Suppressor macrophage treated with lipopolysaccharide for 4 hours (primary cell): ENCODE measurements at regions not wholly inside any gene's neighbourhood (a gene's known extent, or its start where the extent isn't known, plus 50 kb on each side); places are given as distances from the start of the nearest gene placed in this dataset.

Source experiments
- DNase-seq: peaks from one replicate; pipeline ENCODE4 v3.0.0-alpha.2; 2020

DNA sequence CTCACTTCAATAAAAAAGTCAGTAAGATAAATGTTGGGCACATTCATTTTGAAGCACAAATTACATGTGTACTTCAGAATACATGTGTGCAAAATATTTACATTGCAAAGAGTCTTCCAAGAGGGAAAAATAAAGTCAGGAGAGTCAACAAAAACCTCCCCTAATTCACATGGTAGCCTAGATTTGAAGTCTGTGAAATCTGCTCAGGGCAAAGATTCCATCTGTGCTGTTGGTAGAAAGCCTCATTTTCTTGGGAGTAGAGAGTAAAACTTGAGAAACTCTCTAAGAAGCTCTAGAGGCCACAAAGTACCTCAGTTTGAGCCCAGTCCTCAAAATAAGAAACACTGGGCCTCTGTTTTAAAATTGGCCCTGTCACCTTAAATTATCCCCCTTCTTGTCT is 303.4 kb downstream of the RAB28 start:
- DNase-seq = no peak

DNA sequence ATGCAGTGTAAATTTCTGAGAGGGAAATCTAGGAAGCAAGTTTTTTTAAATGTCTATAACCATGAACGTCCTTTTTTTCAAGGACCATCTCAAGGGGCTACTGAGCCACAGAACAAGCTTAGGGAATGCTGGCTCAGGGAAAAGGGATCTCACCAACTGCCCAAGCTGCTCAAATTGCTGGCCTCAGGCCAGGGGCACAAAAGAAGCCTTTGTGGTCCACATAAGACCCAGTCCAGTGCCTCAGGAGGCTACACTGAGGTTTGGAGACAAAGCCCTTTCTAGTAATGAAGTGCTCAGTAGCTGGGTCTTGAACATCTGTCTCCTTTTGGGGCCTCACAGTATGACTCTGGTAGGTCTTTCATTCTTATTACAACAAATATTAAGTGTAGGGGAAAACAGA is 305.5 kb downstream of the RAB28 start:
- DNase-seq = no peak

DNA sequence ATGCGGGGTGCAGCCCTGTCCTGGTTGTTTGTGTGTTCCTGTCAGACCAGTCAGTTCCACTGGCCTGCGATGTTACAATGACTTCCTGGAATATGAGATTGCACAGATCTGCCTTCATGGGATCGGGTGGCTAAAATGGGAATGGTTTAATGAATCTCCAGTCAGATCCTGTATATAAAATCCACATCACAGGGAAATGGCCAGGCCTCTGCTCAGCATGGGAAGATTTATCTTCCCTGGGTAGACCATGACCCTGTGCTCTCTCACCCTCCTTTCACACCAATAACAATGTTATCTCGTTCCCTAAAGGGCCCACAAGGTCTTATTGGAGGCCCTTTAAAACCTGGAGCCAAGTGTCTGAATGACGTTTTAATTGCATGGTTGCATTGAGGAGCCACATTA is 307.4 kb downstream of the RAB28 start:
- no peak for DNase-seq

GRCh38 chr4:13174926-13175325 is 309.2 kb downstream of the RAB28 start:
- DNase-seq = no peak

DNA sequence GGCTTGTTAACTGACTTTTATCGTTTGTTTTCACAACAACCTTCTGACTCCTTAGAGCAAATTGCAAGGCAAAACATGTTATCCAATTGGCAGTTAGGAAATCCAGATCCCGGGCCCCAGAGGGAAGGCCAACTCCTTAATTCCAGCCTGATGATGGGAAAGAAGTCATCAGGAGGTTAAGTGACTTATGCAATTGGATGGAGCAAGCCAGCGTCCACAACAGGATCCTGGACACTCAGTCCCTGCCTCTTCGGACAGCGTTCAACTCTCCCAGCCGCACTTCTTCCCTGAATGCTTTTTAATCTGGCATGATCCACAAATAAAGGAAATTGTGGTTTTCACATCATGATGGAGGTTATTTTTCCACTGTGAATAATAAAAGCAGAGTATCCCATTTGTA is 310.1 kb downstream of the RAB28 start:
- no peak for DNase-seq

GRCh38 chr4:13171292-13172057 is 312.7 kb downstream of the RAB28 start:
- no peak for DNase-seq

DNA sequence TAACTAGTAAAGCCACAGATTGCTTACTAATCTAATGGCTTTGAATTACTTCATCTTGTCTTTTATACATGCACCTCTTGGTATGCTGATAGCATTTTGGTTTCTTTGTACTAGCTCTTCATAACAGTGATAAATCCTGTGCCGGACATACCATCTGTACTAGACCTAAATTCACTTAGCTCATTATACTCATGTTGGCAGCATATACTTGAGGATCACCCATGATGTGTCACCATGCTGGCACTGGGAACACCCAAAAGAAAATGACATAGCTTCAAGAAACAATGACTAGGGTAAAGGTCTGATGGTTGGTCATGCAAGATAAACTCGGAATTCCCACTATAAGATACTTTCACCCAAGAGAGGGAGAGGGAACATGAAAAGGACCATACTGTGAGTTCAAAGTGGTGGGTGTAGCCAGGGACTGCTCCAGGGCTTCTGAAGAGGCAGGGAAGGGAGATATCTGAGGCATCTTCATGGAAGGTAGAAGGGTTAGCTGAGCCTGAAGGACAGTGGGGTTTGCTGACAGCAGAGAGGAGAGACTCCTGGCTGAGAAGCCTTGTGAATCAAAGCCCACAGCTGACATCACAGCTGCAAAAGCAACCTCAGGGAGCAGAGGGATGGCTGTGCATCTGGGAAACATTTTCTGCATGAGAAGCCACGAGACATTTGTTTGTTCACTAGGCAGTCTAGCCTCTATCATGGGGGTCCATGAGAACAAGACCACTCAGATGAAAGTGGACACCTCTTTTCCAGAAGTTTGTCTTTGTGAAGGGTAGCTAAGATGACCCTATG is 314.2 kb downstream of the RAB28 start:
- DNase-seq = no peak

DNA sequence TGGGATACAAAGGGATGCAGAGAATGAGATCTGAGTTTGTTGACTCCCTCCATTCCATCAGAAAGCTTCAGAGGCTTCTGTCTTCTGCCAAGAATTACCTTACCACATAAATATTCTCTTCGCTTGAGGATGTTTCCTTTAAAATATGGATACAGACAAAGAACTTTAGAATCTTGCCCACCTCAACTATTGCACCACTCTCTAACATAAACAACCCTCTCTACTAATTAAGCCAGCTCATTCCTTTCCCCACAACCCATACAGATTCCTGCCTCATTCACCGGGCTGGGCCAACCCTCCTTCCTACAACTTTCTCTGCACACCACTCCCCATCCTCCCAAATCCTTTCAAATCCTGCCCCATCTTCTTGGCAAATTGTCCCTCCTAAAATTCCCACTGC is 315.8 kb downstream of the RAB28 start:
- DNase-seq = no peak

DNA sequence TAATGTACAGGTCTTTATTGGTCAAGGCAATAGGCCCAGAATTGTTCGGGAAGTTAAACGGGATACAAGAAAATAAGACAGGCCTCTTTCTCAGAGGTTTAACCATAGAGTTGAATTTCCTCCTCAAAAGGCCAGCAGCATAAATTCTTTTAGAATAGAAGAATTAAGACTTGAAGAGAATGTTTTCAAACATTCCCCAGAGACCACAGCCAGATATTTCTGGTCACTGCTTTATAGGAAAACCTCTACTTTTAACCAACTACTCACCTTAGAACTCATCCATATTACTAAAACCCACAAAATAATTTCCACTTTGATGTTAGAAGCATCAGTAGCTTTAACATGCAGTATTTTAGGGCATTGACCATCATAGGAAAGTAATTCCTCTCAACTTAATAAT is 317.9 kb downstream of the RAB28 start:
- DNase-seq = no peak

DNA sequence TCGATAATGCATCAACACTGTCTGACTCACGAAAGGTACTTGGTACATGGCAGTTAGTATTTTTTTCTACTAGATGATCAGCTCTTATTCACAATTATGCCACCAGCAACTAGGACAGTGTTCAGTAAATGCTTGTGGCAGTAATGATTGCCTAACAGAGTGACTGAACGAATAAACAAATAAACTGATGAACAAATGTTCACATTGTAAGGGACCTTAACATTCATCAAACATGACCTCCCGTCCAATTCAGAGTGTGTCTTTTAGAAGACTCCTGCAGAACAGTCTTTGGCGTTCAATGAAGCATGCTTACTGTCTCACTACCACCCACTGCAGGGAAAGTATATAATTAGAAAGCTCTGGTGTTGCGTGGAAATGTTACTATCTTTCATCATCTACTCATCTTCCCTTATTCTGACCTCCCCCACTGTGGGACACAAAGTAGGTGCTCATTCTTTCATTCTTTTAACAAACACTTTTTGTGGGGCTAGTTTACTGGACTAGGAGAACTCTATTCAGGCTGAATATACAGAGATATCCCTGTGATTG is 319.3 kb downstream of the RAB28 start:
- no peak for DNase-seq

DNA sequence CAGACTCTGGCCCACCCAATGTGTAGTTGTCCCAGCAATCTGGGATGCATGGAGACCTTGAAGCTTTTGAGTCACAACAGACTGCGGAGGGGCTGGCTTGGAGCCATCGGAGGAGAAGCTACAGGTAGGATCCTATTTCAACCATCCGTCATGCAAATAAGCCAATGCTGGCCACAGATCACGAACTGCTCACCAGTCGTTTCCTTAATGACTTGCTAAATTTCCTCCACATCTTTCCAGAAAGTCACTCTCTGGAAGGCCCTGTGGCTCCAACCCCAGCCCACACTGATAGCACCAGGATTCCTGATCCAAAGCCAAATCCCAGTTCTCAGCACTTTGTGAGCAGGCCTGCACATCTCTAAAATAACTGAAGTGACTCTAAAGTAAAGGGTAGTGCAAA is 321.3 kb downstream of the RAB28 start:
- DNase-seq = no peak

- no peak for DNase-seq
These were observed 323.2 kb downstream of the RAB28 start for GRCh38 chr4:13160920-13161319.

DNA sequence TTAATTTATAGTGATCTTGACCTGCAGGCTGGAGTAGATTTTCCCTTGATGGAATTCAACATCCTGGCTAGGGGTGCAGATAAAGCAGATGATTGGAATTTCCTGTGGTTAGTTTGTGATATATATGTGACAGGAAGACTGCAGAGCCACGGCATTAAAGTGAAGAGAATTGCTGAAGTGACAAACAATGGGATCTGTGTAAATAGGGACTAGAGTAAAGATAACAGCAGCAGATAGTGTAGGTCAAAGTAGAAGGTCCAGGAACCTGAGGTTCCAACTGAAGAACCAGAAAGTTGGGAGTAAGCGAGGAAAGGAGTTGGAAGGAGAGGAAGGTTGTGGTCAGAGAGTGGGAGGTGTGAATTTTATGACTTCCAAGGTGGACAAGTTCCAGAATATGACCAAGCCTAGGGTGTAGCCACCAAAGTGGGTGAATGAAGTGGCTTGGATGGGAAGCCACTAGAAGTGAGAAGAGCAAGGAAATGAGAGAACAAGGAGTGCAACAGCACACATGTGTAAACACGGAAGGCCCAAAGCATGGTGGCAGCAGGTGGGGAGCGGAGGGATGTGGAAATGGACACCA is 325.0 kb downstream of the RAB28 start:
- no peak for DNase-seq

- no peak for DNase-seq
These were observed 332.9 kb downstream of the RAB28 start for GRCh38 chr4:13151194-13151593.

DNA sequence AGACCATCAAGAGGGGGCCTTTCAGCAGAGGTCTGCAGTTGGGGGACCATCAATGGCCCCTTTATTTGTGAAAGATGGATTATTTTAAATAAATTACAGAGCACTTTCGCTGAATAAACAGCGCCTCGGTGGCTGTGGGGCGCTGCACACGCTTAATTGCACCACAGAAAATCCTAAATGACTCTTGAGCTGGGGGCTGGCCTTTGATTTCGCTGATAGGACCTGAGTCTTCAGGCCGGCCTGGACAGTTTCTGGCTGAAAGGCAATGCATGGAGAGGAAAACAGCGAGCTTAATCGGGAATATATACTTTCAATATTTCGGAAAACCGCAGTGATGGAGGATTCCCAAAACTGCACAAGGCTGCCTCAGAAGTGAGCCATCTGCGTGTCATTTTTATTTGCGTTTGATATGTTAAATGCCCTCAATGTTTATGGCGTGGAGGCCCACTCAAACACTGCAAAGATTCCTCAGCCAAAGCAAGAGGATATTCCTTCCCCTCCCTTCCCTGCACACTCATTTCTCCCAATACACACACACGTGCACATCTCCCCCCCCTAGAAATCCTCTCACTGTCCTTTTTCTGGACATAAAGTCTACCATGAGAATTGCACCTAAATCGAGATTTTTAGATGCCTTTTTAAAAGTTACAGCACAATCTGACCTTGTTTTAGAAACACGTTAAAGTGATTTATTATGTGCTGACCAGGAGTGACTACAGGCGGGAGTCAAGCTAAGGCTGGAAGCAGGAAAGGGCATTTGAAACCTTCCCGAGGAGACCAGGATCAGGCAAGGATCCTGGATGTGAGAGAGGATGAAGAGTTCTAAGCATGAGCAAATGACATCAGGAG is 340.7 kb downstream of the RAB28 start:
- no peak for DNase-seq

GRCh38 chr4:13142726-13143125 is 341.4 kb downstream of the RAB28 start:
- DNase-seq = no peak

DNA sequence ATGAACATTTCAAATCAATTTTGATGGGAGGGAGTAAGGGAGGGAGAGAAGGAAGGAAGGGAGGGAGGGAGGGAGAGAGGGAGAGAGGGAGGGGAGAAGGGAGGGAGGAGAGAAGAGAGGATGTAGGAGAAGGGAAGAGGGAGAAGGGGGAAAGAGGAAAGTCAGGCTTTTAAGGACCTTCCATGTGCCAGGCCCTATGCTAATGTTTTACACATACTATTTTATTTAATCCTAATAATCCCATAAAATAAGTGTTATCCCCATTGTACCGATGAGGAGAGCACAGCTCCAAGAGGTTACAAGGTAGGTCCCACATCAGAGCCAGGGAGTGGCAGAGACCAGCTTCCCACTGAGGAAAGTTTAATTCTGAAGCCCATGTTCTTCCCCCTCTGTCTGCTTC is 341.9 kb downstream of the RAB28 start:
- DNase-seq = no peak

DNA sequence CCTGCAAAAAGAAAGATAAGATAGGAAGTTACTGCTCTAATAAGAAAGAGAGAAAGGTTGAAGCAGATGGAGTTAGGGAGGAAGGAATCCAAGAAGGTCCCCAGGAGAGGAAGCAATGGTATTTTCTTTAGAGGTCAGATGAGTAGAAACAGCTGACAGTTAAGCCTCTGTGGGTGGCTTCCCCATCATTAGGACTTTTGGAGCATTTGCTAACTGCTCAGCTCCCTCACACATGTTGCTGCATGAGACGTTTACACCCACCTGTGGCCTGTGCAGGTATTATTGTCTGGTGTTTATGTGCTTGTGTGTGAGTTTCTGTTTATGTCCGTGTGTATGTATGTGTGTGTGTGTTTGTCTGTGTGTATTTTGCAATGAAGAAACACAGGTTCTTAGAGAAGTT is 346.8 kb downstream of the RAB28 start:
- no peak for DNase-seq

- DNase-seq = no peak
These were observed 350.4 kb downstream of the RAB28 start for GRCh38 chr4:13133700-13134099.

GRCh38 chr4:13130848-13131247 is 353.3 kb downstream of the RAB28 start:
- no peak for DNase-seq

DNA sequence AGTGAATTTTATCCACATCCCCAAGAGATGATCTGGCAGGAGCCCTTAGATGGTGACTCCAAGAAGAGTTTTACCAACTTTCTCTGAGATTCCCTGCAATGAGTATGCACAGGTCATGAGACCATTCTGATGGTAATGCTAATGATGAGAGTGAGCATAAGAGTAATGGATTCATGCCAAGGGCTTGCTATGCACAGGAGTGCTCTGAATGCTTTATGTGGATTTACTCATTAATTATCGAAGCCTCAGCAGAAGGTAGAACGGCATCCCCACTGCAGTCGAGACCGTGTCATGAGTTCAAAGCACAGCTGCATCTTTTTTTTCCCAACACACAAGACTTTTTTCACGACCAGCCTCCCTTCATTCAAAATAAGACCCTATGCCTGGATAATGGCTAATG is 355.0 kb downstream of the RAB28 start:
- DNase-seq = no peak

DNA sequence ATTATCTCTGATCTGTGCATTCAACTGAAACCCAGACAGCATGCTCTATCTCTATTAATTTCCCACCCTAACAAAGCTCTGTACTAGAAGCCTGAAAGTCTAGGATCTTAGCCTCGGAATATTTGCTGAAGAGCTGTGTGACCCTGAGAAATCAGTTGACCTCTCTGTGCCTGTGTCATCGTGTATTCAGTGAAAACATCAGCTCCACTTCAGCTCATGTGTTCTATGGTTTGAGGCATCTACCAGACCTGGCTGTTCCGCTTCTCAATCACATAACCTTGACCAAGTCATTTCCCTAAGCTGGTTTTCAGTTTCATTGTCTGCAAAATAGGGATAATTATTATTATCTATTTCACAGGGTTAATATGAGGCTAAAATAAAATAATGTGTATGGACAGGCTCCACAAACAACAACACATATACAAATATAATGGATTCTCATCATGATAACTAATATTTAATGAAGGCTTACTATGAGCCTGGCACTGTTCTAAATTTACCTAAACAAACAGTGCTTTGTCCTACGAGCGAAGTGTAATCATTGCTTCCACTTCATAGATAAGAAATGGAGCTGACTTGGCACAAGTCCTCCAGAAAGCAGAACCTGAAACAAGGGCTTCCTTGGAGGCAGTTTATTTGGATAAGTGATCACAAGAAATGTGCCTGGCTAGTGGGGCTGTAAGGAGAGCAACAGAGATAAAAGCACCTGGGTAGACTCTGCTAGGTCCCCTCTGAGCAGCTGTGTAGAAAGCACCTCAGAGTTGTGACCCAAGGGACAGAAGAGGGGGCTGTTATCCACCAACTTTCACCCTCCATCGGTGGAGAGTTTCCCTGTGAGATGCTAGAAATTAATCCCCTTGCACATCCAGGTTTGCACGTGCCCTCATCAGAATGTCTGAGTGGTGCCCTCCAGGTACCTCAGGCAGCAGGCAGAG is 356.9 kb downstream of the RAB28 start:
- no peak for DNase-seq
